Hepatocyte (in vitro differentiated cells): ENCODE measurements at regions not wholly inside any gene's neighbourhood (a gene's known extent, or its start where the extent isn't known, plus 50 kb on each side); places are given as distances from the start of the nearest gene placed in this dataset.

Experiments
- DNase-seq: peaks from one replicate; pipeline ENCODE4 v3.0.0-alpha.2; 2016; ENCODE audit warnings: low spot score
- H2AFZ ChIP-seq: fragments of 200-600 bp; sonication (generic); 2 replicates; pipeline ENCODE4 v1.6.0; 2016; ENCODE audit warnings: antibody characterized with exemption, mild to moderate bottlenecking
- H3K27ac ChIP-seq: fragments of 200-600 bp; sonication (generic); 2 replicates; pipeline ENCODE4 v1.5.1; 2016; ENCODE audit warnings: mild to moderate bottlenecking
- H3K27me3 ChIP-seq: fragments of 200-600 bp; sonication (generic); 2 replicates; pipeline ENCODE4 v1.6.1; 2016
- H3K36me3 ChIP-seq: fragments of 200-600 bp; sonication (generic); replicated peaks from 2 replicates; pipeline ENCODE4 v1.5.1; 2016; ENCODE audit warnings: low read depth; ENCODE audit not compliant: insufficient read depth
- H3K4me1 ChIP-seq: fragments of 200-600 bp; sonication (generic); 2 replicates; pipeline ENCODE4 v1.5.1; 2016; ENCODE audit warnings: mild to moderate bottlenecking, moderate library complexity; ENCODE audit not compliant: insufficient read depth
- H3K4me2 ChIP-seq: fragments of 200-600 bp; sonication (generic); 2 replicates; pipeline ENCODE4 v1.6.0; 2016
- H3K4me3 ChIP-seq: fragments of 200-600 bp; sonication (generic); 2 replicates; pipeline ENCODE4 v1.5.1; 2016; ENCODE audit warnings: mild to moderate bottlenecking
- H3K79me2 ChIP-seq: fragments of 200-600 bp; sonication (generic); 2 replicates; pipeline ENCODE4 v1.6.0; 2017; ENCODE audit warnings: mild to moderate bottlenecking
- H3K9me2 ChIP-seq: fragments of 200-600 bp; sonication (generic); replicated peaks from 2 replicates; pipeline ENCODE4 v1.6.0; 2017; ENCODE audit warnings: mild to moderate bottlenecking; ENCODE audit not compliant: insufficient read depth
- H3K9me3 ChIP-seq: fragments of 200-600 bp; sonication (generic); 2 replicates; pipeline ENCODE4 v1.5.1; 2016; ENCODE audit warnings: low read depth, mild to moderate bottlenecking
- H4K20me1 ChIP-seq: fragments of 200-600 bp; sonication (generic); 2 replicates; pipeline ENCODE4 v1.6.0; 2016; ENCODE audit warnings: mild to moderate bottlenecking; ENCODE audit not compliant: insufficient read depth, poor library complexity, severe bottlenecking
- EZH2 ChIP-seq: fragments of 200-600 bp; sonication (generic); IDR thresholded peaks from 2 replicates; pipeline ENCODE4 v1.6.1; 2016; ENCODE audit warnings: antibody characterized with exemption, mild to moderate bottlenecking, borderline replicate concordance
- EZH2phosphoT487 ChIP-seq: fragments of 200-600 bp; sonication (generic); IDR thresholded peaks from one replicate; pipeline ENCODE4 v1.6.1; 2018; ENCODE audit warnings: antibody characterized with exemption, mild to moderate bottlenecking, low read depth, moderate library complexity; ENCODE audit not compliant: unreplicated experiment, severe bottlenecking
- WGBS: methylation state at CpG from one replicate; pipeline ENCODE4 v1.1.6; 2016; ENCODE audit warnings: low lambda C conversion rate; ENCODE audit errors: missing lambda C conversion rate; 5-methylcytosine and 5-hydroxymethylcytosine counted together
- TF ChIP-seq, protein P1 (sequence below): fragments of 200-600 bp; sonication (generic); IDR thresholded peaks from 2 replicates; pipeline ENCODE4 v1.5.1; 2016; ENCODE audit warnings: antibody characterized with exemption, mild to moderate bottlenecking; ENCODE audit not compliant: poor library complexity

- DNase-seq, result no peak
Observed at GRCh38 chr6:45722876-45723275, 292.8 kb downstream of the CLIC5 start.

GRCh38 chr6:45721665-45722064 lies 294.0 kb downstream of the CLIC5 start:
- Histone ChIP-seq H3K27me3 (no peaks in the 10 kb centered on the region), H3K9me3 (no peaks in the 10 kb centered on the region), H3K36me3 (no peaks in the 10 kb centered on the region), H3K27ac (no peak overlapping the region), H3K9me2 (no peaks in the 10 kb centered on the region), H3K79me2 (no peaks in the 10 kb centered on the region), H2AFZ (no peak overlapping the region), H3K4me2 (no peak overlapping the region), H4K20me1 (no peaks in the 10 kb centered on the region), H3K4me1 (no peaks in the 10 kb centered on the region), H3K4me3 (no peak overlapping the region)
- TF ChIP-seq, protein P1, sequence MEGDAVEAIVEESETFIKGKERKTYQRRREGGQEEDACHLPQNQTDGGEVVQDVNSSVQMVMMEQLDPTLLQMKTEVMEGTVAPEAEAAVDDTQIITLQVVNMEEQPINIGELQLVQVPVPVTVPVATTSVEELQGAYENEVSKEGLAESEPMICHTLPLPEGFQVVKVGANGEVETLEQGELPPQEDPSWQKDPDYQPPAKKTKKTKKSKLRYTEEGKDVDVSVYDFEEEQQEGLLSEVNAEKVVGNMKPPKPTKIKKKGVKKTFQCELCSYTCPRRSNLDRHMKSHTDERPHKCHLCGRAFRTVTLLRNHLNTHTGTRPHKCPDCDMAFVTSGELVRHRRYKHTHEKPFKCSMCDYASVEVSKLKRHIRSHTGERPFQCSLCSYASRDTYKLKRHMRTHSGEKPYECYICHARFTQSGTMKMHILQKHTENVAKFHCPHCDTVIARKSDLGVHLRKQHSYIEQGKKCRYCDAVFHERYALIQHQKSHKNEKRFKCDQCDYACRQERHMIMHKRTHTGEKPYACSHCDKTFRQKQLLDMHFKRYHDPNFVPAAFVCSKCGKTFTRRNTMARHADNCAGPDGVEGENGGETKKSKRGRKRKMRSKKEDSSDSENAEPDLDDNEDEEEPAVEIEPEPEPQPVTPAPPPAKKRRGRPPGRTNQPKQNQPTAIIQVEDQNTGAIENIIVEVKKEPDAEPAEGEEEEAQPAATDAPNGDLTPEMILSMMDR, result no peak
- no peak for TF ChIP-seq EZH2phosphoT487
- no peak for TF ChIP-seq EZH2
- WGBS, result 88% methylated on average over 6 of the region's 6 CpGs
- DNase-seq, result no peak

More at GRCh38 chr6:45722876-45723275, 292.8 kb downstream of the CLIC5 start:
- Histone ChIP-seq H3K4me1 (no peaks in the 10 kb centered on the region), H3K9me3 (no peaks in the 10 kb centered on the region), H3K79me2 (no peaks in the 10 kb centered on the region), H4K20me1 (no peaks in the 10 kb centered on the region), H3K27ac (no peak overlapping the region), H2AFZ (no peak overlapping the region), H3K36me3 (no peaks in the 10 kb centered on the region), H3K27me3 (no peaks in the 10 kb centered on the region), H3K9me2 (no peaks in the 10 kb centered on the region), H3K4me2 (no peak overlapping the region), H3K4me3 (no peak overlapping the region)
- TF ChIP-seq EZH2phosphoT487, result no peak
- TF ChIP-seq, protein P1, result no peak
- WGBS, result 97% methylated on average over 2 of the region's 2 CpGs

DNA sequence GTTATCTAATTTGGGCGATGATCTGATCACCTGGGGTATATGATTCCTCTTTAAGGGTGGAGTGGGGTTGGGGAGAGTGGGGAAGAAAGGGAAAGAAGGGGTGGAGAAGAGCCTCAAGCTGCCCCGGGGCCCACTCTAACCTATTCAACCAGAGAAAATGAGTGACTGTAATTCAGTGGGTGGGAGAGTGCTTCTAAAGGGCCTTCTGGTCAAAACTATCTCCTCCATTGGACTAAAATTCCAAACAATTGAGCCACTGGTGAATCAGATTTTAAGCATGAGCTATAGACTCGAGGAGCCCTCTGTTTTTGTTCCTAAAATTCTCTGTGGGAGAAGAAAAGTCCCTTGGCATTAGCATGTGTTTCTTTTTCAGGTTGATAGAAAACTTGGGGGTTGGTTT lies 296.8 kb downstream of the CLIC5 start:
- Histone ChIP-seq H3K27me3 (no peaks in the 10 kb centered on the region), H3K79me2 (no peaks in the 10 kb centered on the region), H3K9me3 (no peaks in the 10 kb centered on the region), H3K36me3 (no peaks in the 10 kb centered on the region), H3K27ac (no peak overlapping the region), H4K20me1 (no peaks in the 10 kb centered on the region), H3K4me2 (no peak overlapping the region), H3K4me3 (no peak overlapping the region), H2AFZ (no peak overlapping the region), H3K4me1 (peaks cover 6% of the 10 kb centered on the region), H3K9me2 (no peaks in the 10 kb centered on the region)
- no peak for DNase-seq
- WGBS, result 88% methylated on average over 3 of the region's 3 CpGs
- TF ChIP-seq, protein P1, result no peak
- no peak for TF ChIP-seq EZH2
- TF ChIP-seq EZH2phosphoT487, result no peak

- DNase-seq, result no peak
- Histone ChIP-seq H3K9me3 (no peaks in the 10 kb centered on the region), H3K4me2 (no peak overlapping the region), H3K79me2 (no peaks in the 10 kb centered on the region), H3K27ac (no peak overlapping the region), H3K36me3 (no peaks in the 10 kb centered on the region), H3K27me3 (no peaks in the 10 kb centered on the region), H3K4me1 (peaks cover 6% of the 10 kb centered on the region), H3K4me3 (no peak overlapping the region), H2AFZ (no peak overlapping the region), H4K20me1 (no peaks in the 10 kb centered on the region), H3K9me2 (no peaks in the 10 kb centered on the region)
- 93% methylated on average over 3 of the region's 3 CpGs for WGBS
- TF ChIP-seq EZH2phosphoT487 (no peak), EZH2 (no peak)
- TF ChIP-seq, protein P1, result no peak
Observed at GRCh38 chr6:45718131-45718530, 297.5 kb downstream of the CLIC5 start.
